ENCODE measurements at regions not wholly inside any gene's neighbourhood (a gene's known extent, or its start where the extent isn't known, plus 50 kb on each side); places are given as distances from the start of the nearest gene placed in this dataset.

GRCh38 chr2:7732497-7732896 is 815.3 kb downstream of the RNF144A start:
- Histone ChIP-seq H3K27ac (no peak overlapping the region), H3K9me3 (ENCODE audit: control insufficient read depth, low read length) (no peaks in the 10 kb centered on the region), H3K4me1 (no peaks in the 10 kb centered on the region), H3K27me3 (ENCODE audit: control insufficient read depth, insufficient read depth, low read length) (no peaks in the 10 kb centered on the region), H3K4me3 (ENCODE audit: low read depth, low read length) (no peak overlapping the region), H3K36me3 (ENCODE audit: control insufficient read depth, insufficient read depth, low read length) (no peaks in the 10 kb centered on the region), H3K4me2 (ENCODE audit: low read length) (no peak overlapping the region), H2AFZ (no peak overlapping the region), H3K9ac (no peak overlapping the region), H3K79me2 (no peaks in the 10 kb centered on the region)
- no peak for TF ChIP-seq CTCF (IDR thresholded peaks at IDR 0.05)

GRCh38 chr2:7736646-7737305 is 819.6 kb downstream of the RNF144A start:
- Histone ChIP-seq H3K9me3 (ENCODE audit: control insufficient read depth, low read length) (no peaks in the 10 kb centered on the region), H3K4me2 (ENCODE audit: low read length) (no peak overlapping the region), H3K9ac (no peak overlapping the region), H3K4me3 (ENCODE audit: low read depth, low read length) (no peak overlapping the region), H3K27me3 (ENCODE audit: control insufficient read depth, insufficient read depth, low read length) (no peaks in the 10 kb centered on the region), H3K4me1 (no peaks in the 10 kb centered on the region), H3K36me3 (ENCODE audit: control insufficient read depth, insufficient read depth, low read length) (no peaks in the 10 kb centered on the region), H2AFZ (no peak overlapping the region), H3K79me2 (no peaks in the 10 kb centered on the region), H3K27ac (no peak overlapping the region)
- no peak for TF ChIP-seq CTCF (IDR thresholded peaks at IDR 0.05)

GRCh38 chr2:7738596-7738995 is 821.4 kb downstream of the RNF144A start:
- Histone ChIP-seq H3K27me3 (ENCODE audit: control insufficient read depth, insufficient read depth, low read length) (no peaks in the 10 kb centered on the region), H3K79me2 (no peaks in the 10 kb centered on the region)
- no peak for TF ChIP-seq CTCF (IDR thresholded peaks at IDR 0.05)

GRCh38 chr2:7740114-7740513 is 822.9 kb downstream of the RNF144A start:
- Histone ChIP-seq H3K4me1 (no peaks in the 10 kb centered on the region), H3K27me3 (ENCODE audit: control insufficient read depth, insufficient read depth, low read length) (no peaks in the 10 kb centered on the region), H3K4me3 (ENCODE audit: low read depth, low read length) (no peak overlapping the region), H3K9me3 (ENCODE audit: control insufficient read depth, low read length) (no peaks in the 10 kb centered on the region), H3K4me2 (ENCODE audit: low read length) (no peak overlapping the region), H2AFZ (no peak overlapping the region), H3K9ac (no peak overlapping the region), H3K36me3 (ENCODE audit: control insufficient read depth, insufficient read depth, low read length) (no peaks in the 10 kb centered on the region), H3K79me2 (no peaks in the 10 kb centered on the region), H3K27ac (no peak overlapping the region)
- TF ChIP-seq CTCF (IDR thresholded peaks at IDR 0.05) = no peak

More at GRCh38 chr2:7738596-7738995, 821.4 kb downstream of the RNF144A start:
- Histone ChIP-seq H2AFZ (no peak overlapping the region), H3K9me3 (ENCODE audit: control insufficient read depth, low read length) (no peaks in the 10 kb centered on the region), H3K9ac (no peak overlapping the region), H3K27ac (no peak overlapping the region), H3K4me1 (no peaks in the 10 kb centered on the region), H3K4me3 (ENCODE audit: low read depth, low read length) (no peak overlapping the region), H3K36me3 (ENCODE audit: control insufficient read depth, insufficient read depth, low read length) (no peaks in the 10 kb centered on the region), H3K4me2 (ENCODE audit: low read length) (no peak overlapping the region)

GRCh38 chr2:7742301-7742700 is 825.1 kb downstream of the RNF144A start:
- no peaks in the 10 kb centered on the region for H3K4me1 ChIP-seq
- H3K4me2 ChIP-seq (ENCODE audit: low read length) = no peak overlapping the region

More at GRCh38 chr2:7742301-7742700, 825.1 kb downstream of the RNF144A start:
- Histone ChIP-seq H3K4me3 (ENCODE audit: low read depth, low read length) (no peak overlapping the region), H3K9me3 (ENCODE audit: control insufficient read depth, low read length) (no peaks in the 10 kb centered on the region), H3K27me3 (ENCODE audit: control insufficient read depth, insufficient read depth, low read length) (no peaks in the 10 kb centered on the region), H3K27ac (no peak overlapping the region), H3K9ac (no peak overlapping the region), H3K36me3 (ENCODE audit: control insufficient read depth, insufficient read depth, low read length) (no peaks in the 10 kb centered on the region), H3K79me2 (no peaks in the 10 kb centered on the region), H2AFZ (no peak overlapping the region)
- no peak for TF ChIP-seq CTCF (IDR thresholded peaks at IDR 0.05)

All from parathyroid adenoma (tissue), 2 donors.